ENCODE measurements at regions not wholly inside any gene's neighbourhood (a gene's known extent, or its start where the extent isn't known, plus 50 kb on each side); places are given as distances from the start of the nearest gene placed in this dataset.

GRCh38 chr6:14746139-14746837 is 499.6 kb upstream of the JARID2 start:
- WGBS (ENCODE audit: insufficient coverage, insufficient replicate concordance, low lambda C conversion rate, missing lambda C conversion rate) = 92% methylated on average over 2 of the region's 2 CpGs
- POLR2A ChIA-PET = no interaction called here
- Histone ChIP-seq H3K4me3 (no peak overlapping the region), H3K9ac (ENCODE audit: control insufficient read depth, insufficient read depth, low read length) (no peak overlapping the region), H2AFZ (ENCODE audit: control insufficient read depth, low read depth, low read length) (no peak overlapping the region), H4K20me1 (ENCODE audit: control insufficient read depth, insufficient read depth) (no peaks in the 10 kb centered on the region), H3K36me3 (ENCODE audit: control insufficient read depth in 2 of 2, insufficient read depth in 2 of 2, low read length in 1 of 2) (no peaks in the 10 kb centered on the region), H3K4me1 (ENCODE audit: control insufficient read depth, insufficient read depth, low read length) (peaks cover 11% of the 10 kb centered on the region; the same call in 1 of the 2 replicates), H3K9me3 (replicated peaks; ENCODE audit: control insufficient read depth, insufficient read depth, low read length) (no peaks in the 10 kb centered on the region), H3K4me2 (ENCODE audit: control insufficient read depth, insufficient read depth) (no peak overlapping the region), H3K27ac (ENCODE audit: control insufficient read depth, insufficient read depth) (no peak overlapping the region), H3K79me2 (ENCODE audit: control insufficient read depth, insufficient read depth, low read length) (no peaks in the 10 kb centered on the region), H3K27me3 (replicated peaks in 1 of 2; ENCODE audit: control insufficient read depth in 2 of 2, insufficient read depth in 2 of 2, low read length in 1 of 2) (no peaks in the 10 kb centered on the region)
- ATAC-seq (no peak), DNase-seq (ENCODE audit: low read depth, low spot score) (no peak), FAIRE-seq (no peak)
- SMC1A ChIA-PET (ENCODE audit: uncharacterized antibody, unreplicated experiment) = interaction anchor here (0.6 to 2.7 kb wide), 4 partner anchors 9 to 303 kb away, joined by 3 to 9 read pairs (median 3); no protein-coding TSS in a partner anchor
- intact Hi-C loops (cut with micrococcal nuclease; ENCODE audit: unreplicated experiment) (no loop called here), in situ Hi-C loops (cut with MboI) (no loop called here)
- BruUV-seq (replicated peaks) = no TSS peak
- RAD21 ChIA-PET (ENCODE audit: unreplicated experiment) = no interaction called here
- CTCF ChIA-PET = no interaction called here
- TF ChIP-seq NBN (IDR thresholded peaks at IDR 0.05) (no peak), CTCF (IDR thresholded peaks at IDR 0.05 in 2 of 3, conservative IDR thresholded peaks at IDR 0.05 in 1 of 3; ENCODE audit: control insufficient read depth in 2 of 3, extremely low read depth in 1 of 3, insufficient read depth in 1 of 3, low read depth in 3 of 3, low read length in 3 of 3) (no peak), STAT3 (IDR thresholded peaks at IDR 0.05; ENCODE audit: low read depth, low read length) (no peak), GATAD2B (conservative IDR thresholded peaks at IDR 0.05; ENCODE audit: low read depth) (no peak), YY1 (IDR thresholded peaks at IDR 0.05; ENCODE audit: low read depth, low read length) (no peak), NR2C1 (IDR thresholded peaks at IDR 0.05) (no peak), FOXK2 (IDR thresholded peaks at IDR 0.05) (no peak), BCL11A (IDR thresholded peaks at IDR 0.05; ENCODE audit: low read depth, low read length) (no peak), BHLHE40 (IDR thresholded peaks at IDR 0.05; ENCODE audit: borderline replicate concordance in 1 of 2, low read depth in 2 of 2, low read length in 1 of 2) (no peak), ETV6 (conservative IDR thresholded peaks at IDR 0.05 in 1 of 2, IDR thresholded peaks at IDR 0.05 in 1 of 2; ENCODE audit: borderline replicate concordance in 1 of 2, low read depth in 1 of 2) (no peak)

Measured in GM12878 (cell line).